Upper lobe of right lung (tissue), 1 donor: ENCODE measurements at regions not wholly inside any gene's neighbourhood (a gene's known extent, or its start where the extent isn't known, plus 50 kb on each side); places are given as distances from the start of the nearest gene placed in this dataset.
"Not testable (repeated sequence)": the region's sequence is repeated elsewhere in the genome, so short reads cannot be mapped to it uniquely, and the experiment has no call there.

Experiments used
- ATAC-seq: fragments of 200-7000 bp; cut with Tn5 transposase; one replicate; pipeline ENCODE4 v1.9.1; 2020; ENCODE audit warnings: mild to moderate bottlenecking, moderate library complexity
- DNase-seq: peaks from one replicate; pipeline ENCODE4 v3.0.0-alpha.2; 2020
- H3K27ac ChIP-seq: fragments of 200-600 bp; one replicate; pipeline ENCODE4 v1.8.0; 2022
- H3K27me3 ChIP-seq: fragments of 200-600 bp; one replicate; pipeline ENCODE4 v1.8.0; 2022; ENCODE audit warnings: mild to moderate bottlenecking
- H3K36me3 ChIP-seq: fragments of 200-600 bp; one replicate; pipeline ENCODE4 v1.8.0; 2022
- H3K4me1 ChIP-seq: fragments of 200-600 bp; one replicate; pipeline ENCODE4 v1.8.0; 2022
- H3K4me3 ChIP-seq: fragments of 200-600 bp; one replicate; pipeline ENCODE4 v1.8.0; 2022; ENCODE audit warnings: mild to moderate bottlenecking
- H3K9me3 ChIP-seq: fragments of 200-600 bp; one replicate; pipeline ENCODE4 v1.8.0; 2022
- CTCF ChIP-seq: fragments of 200-600 bp; IDR thresholded peaks from one replicate; pipeline ENCODE4 v1.8.0; 2022; ENCODE audit warnings: antibody characterized with exemption
- intact Hi-C: fragments of 100-400 bp; cut with DNase I; formaldehyde crosslinking; loops from one replicate; pipeline ENCODE4 v1.11.0; 2022
- donor health status: DM: no; HTN: yes; CAD: no; lungs with severe emphysema.

- Histone ChIP-seq H3K9me3 (no peaks in the 10 kb centered on the region), H3K27ac (no peak overlapping the region), H3K4me3 (no peak overlapping the region), H3K36me3 (no peaks in the 10 kb centered on the region), H3K27me3 (no peaks in the 10 kb centered on the region), H3K4me1 (no peaks in the 10 kb centered on the region)
- DNase-seq (no peak), ATAC-seq (peak; percentile 83)
- peak; percentile 27 for TF ChIP-seq CTCF
- intact Hi-C loops, result no loop called here
Measured at GRCh38 chr2:67322353-67323001, 74.7 kb upstream of the ETAA1 start.

- intact Hi-C loops, result no loop called here
- H3K4me1 ChIP-seq, result no peaks in the 10 kb centered on the region
Measured at GRCh38 chr2:67323209-67323991, 73.7 kb upstream of the ETAA1 start.

GRCh38 chr2:67329513-67329912 lies 67.6 kb upstream of the ETAA1 start:
- intact Hi-C loops, result no loop called here
- Histone ChIP-seq H3K9me3 (no peaks in the 10 kb centered on the region), H3K36me3 (no peaks in the 10 kb centered on the region), H3K4me1 (no peaks in the 10 kb centered on the region), H3K4me3 (no peak overlapping the region), H3K27ac (no peak overlapping the region), H3K27me3 (no peaks in the 10 kb centered on the region)
- TF ChIP-seq CTCF, result no peak
- ATAC-seq (no peak), DNase-seq (no peak)

More at GRCh38 chr2:67323209-67323991, 73.7 kb upstream of the ETAA1 start:
- Histone ChIP-seq H3K27me3 (no peaks in the 10 kb centered on the region), H3K27ac (no peak overlapping the region), H3K9me3 (no peaks in the 10 kb centered on the region), H3K4me3 (no peak overlapping the region), H3K36me3 (no peaks in the 10 kb centered on the region)
- DNase-seq (no peak), ATAC-seq (no peak)
- TF ChIP-seq CTCF, result no peak

GRCh38 chr2:67329951-67330350 lies 67.2 kb upstream of the ETAA1 start:
- H3K27me3 ChIP-seq, result no peaks in the 10 kb centered on the region
- ATAC-seq, result no peak
- no peak for TF ChIP-seq CTCF
- H3K27ac ChIP-seq, result no peak overlapping the region
- DNase-seq, result no peak
- H3K4me3 ChIP-seq, result no peak overlapping the region
- intact Hi-C loops, result no loop called here
- H3K4me1 ChIP-seq, result no peaks in the 10 kb centered on the region
- H3K9me3 ChIP-seq, result no peaks in the 10 kb centered on the region
- no peaks in the 10 kb centered on the region for H3K36me3 ChIP-seq

GRCh38 chr2:67331419-67332086 lies 65.6 kb upstream of the ETAA1 start:
- H3K4me3 ChIP-seq, H3K4me1 ChIP-seq, H3K27me3 ChIP-seq, H3K9me3 ChIP-seq, DNase-seq, intact Hi-C loops, H3K36me3 ChIP-seq, ATAC-seq, H3K27ac ChIP-seq: not testable (repeated sequence)

- no peaks in the 10 kb centered on the region for H3K36me3 ChIP-seq
- H3K4me1 ChIP-seq, result no peaks in the 10 kb centered on the region
- no peaks in the 10 kb centered on the region for H3K27me3 ChIP-seq
- no peak for ATAC-seq
- no peaks in the 10 kb centered on the region for H3K9me3 ChIP-seq
- DNase-seq, result no peak
- intact Hi-C loops, result no loop called here
- no peak overlapping the region for H3K27ac ChIP-seq
- no peak overlapping the region for H3K4me3 ChIP-seq
- TF ChIP-seq CTCF, result no peak
Measured at GRCh38 chr2:67337903-67338302, 59.2 kb upstream of the ETAA1 start.
